Suppressor macrophage treated with lipopolysaccharide for 1 hour (primary cell): ENCODE measurements at regions not wholly inside any gene's neighbourhood (a gene's known extent, or its start where the extent isn't known, plus 50 kb on each side); places are given as distances from the start of the nearest gene placed in this dataset.
A peak's percentile ranks its signal among the peaks of the same experiment; 100 is the strongest.
"Not testable (repeated sequence)": the region's sequence is repeated elsewhere in the genome, so short reads cannot be mapped to it uniquely, and the experiment has no call there.

ENCODE experiments used
- DNase-seq, 3 donors: peaks; one replicate each; pipeline ENCODE4 v3.0.0-alpha.2; 2020 to 2022

- no peak for DNase-seq
Measured at GRCh38 chr4:77220828-77221613, 64.0 kb downstream of the CCNG2 start.

GRCh38 chr4:77225022-77225421, 68.0 kb downstream of the CCNG2 start:
- no peak for DNase-seq

- DNase-seq = no peak
Measured at GRCh38 chr4:77226939-77227705, 70.1 kb downstream of the CCNG2 start.

DNA sequence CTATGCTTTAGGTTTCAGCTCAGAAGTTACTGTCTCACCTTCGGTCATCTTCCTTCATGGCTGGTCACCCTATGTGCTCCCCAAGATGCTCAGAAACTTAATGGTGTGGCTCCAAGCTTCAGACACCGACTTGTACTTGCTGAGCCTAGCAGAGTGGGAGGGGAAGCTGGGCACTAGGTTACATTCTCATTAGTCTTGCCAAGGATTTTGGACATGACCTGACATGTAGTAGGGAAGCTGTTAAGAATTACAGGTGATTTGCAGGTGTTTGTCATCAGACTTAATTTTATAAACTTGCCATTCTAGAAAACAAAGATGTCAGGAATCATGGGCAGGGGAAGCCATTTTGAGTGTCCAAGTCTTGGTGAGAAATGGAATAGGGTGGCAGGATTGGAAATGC, 72.4 kb downstream of the CCNG2 start:
- no peak for DNase-seq

GRCh38 chr4:77232653-77233052, 75.6 kb downstream of the CCNG2 start:
- no peak for DNase-seq

DNA sequence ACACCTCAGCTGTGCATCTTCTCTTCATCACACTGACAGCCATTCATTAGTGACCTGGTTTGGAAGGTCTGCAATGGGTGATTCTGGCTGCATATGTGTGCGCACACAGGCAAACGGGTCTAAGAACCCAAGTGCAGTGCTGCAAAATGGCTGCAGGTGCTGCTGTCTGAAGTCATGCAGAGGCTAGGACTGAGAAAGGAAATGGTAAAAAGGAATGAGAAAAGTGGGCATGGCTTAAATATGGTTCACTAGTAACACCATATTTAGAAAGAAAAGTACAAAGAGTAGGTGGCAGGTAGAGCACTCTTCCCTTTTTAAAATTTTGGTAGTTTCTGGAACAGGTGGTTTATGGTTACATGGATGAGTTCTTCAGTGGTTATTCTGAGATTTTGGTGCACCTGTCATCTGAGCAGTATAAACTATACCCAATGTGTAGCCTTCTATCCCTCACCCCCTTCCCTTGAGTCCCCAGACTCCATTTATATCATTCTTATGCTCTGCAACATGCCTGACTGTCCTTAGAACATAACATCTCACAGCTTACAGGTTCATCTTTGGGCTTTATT, 78.4 kb downstream of the CCNG2 start:
- DNase-seq = no peak

DNA sequence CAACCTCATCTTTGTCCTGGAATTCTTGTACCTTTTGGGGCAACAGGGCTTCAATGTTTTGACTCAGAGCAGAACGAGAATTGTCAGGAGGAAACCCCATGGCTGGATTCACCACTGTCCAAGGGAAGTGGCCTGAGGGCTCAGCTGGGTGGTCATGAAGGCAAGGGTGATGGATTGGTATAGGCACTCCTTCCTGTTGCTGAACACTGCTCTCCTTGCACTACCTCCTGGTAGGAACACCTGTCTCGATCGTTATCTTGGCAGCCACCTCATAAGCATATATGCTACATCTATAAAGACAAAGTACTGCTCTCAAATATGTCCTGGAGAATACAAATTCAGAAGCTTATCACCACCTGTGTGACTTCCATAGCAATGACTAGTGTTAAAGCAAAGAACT, 79.8 kb downstream of the CCNG2 start:
- DNase-seq = no peak

GRCh38 chr4:77240469-77241066, 83.6 kb downstream of the CCNG2 start:
- DNase-seq = peak; percentile 64 to 77 (median 66)

- DNase-seq = no peak
Measured at GRCh38 chr4:77248805-77249204, 91.8 kb downstream of the CCNG2 start.

GRCh38 chr4:77251751-77252150, 94.7 kb downstream of the CCNG2 start:
- no peak for DNase-seq

DNA sequence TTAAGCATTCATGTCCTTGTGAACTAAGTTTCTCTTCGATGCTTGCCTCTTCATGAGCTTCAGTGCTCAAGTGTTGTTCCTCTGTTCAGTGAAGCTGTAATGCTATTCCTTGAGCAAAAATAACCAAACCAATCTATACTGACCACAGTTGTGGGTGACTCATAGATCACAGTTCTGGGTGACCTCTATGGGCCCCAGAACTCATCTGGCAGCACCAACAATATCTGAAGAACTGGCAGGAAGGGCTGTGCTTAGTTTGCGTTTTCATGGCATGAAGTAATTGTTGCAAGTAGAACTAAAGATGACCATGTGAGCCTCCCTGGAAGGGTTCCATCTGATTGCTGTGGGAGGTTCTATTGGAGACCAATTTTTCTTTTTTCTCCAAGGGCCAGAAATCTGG, 106.2 kb downstream of the CCNG2 start:
- DNase-seq = no peak

DNA sequence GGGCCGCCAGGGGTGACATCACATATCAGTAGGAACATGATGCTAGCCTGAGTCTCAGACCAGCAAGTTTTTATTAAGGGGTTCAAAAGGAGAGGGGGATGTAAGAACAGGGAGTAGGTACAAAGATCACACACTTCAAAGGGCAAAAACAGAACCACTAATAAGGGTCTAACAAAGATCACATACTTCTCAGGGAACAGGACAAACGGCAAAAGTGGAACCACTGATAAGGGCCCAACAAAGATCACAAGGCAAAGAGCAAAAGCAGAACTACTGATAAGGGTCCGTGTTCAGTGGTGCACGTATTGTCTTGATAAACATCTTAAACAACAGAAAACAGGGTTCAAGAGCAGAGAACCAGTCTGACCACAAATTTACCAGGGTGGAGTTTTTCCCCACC, 107.0 kb downstream of the CCNG2 start:
- not testable (repeated sequence) for DNase-seq

GRCh38 chr4:77264826-77265225, 107.8 kb downstream of the CCNG2 start:
- no peak for DNase-seq

GRCh38 chr4:77268108-77268507, 111.1 kb downstream of the CCNG2 start:
- no peak for DNase-seq

DNA sequence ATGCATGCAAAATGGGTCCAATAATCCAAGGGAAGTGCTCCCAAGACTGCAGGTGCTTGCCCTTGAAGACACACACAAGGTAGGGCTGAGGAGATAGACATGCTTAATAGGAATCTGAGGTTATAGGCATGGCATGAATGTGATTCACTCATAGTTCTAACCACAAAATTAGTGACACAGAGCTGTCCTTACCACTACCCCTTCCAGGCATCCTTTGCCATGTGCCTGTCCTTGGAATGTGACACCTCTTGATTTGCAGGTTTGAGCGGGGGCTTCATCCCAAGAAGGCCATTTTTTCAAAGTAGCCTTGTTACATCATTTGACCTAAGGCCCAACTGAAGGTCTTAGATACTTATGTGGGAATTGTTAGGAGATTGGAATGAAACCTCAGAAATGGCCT, 112.5 kb downstream of the CCNG2 start:
- no peak for DNase-seq

- DNase-seq = no peak
Measured at GRCh38 chr4:77273412-77273811, 116.4 kb downstream of the CCNG2 start.

- not testable (repeated sequence) for DNase-seq
Measured at GRCh38 chr4:77279114-77279513, 122.1 kb downstream of the CCNG2 start.

GRCh38 chr4:77282305-77282704, 125.3 kb downstream of the CCNG2 start:
- no peak for DNase-seq

- DNase-seq = no peak
Measured at GRCh38 chr4:77284036-77284435, 127.0 kb downstream of the CCNG2 start.

- DNase-seq = no peak
Measured at GRCh38 chr4:77286906-77287305, 129.9 kb downstream of the CCNG2 start.

DNA sequence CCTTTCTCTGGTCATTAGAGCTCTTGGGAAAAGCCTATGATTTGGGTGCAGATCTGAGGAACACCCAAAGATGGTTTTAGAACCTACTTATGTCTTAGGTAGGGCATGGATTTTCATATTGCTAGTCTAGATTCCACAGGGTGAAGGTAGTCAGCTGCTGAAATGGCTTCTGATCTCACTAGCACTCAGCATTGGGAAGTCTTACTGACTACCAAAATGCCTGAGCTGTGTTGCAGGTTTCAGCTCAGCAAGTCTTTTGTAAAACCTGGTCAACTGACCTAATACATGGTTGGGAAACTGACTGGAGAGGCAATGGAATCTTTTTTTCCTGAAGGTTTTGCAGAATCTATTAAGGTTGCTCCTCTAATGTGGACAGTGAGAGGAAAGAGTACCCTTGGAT, 136.4 kb downstream of the CCNG2 start:
- DNase-seq = no peak

DNA sequence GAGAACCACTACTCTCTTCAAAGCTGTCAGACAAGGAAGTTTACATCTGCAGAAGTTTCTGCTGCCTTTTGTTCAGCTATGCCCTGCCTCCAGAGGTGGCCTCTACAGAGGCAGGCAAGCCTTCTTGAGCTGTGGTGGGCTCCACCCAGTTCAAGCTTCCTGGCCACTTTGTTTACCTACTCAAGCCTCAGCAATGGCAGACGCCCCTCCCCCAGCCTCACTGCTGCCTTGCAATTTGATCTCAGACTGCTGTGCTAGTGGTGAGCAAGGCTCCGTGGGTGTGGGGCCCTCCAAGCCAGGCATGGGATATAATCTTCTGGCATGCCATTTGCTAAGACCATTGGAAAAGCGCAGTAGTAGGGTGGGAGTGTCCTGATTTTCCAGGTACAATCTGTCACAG, 144.0 kb downstream of the CCNG2 start:
- DNase-seq = not testable (repeated sequence)

DNA sequence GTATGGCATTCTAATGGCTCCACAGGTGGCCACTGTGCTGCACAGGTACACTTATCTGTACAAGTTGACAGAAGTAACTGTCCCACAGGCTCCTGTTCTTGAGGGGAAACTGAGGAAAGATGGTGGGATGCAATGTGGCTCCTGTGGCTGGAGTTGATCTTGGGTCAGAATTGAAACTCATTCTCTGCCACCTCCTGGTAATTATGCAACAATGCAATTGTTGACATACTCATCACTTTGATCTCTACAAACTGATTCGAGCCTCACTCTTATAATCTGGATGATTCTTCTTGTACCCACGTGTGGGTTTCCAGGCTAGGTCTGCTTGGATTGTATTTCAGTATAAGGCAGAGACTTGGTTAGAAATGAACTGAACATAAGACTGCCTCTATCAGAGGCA, 148.8 kb downstream of the CCNG2 start:
- DNase-seq = no peak

GRCh38 chr4:77306496-77306895, 149.5 kb downstream of the CCNG2 start:
- DNase-seq = no peak
